ENCODE measurements at regions not wholly inside any gene's neighbourhood (a gene's known extent, or its start where the extent isn't known, plus 50 kb on each side); places are given as distances from the start of the nearest gene placed in this dataset.
A peak's percentile ranks its signal among the peaks of the same experiment; 100 is the strongest.

DNA sequence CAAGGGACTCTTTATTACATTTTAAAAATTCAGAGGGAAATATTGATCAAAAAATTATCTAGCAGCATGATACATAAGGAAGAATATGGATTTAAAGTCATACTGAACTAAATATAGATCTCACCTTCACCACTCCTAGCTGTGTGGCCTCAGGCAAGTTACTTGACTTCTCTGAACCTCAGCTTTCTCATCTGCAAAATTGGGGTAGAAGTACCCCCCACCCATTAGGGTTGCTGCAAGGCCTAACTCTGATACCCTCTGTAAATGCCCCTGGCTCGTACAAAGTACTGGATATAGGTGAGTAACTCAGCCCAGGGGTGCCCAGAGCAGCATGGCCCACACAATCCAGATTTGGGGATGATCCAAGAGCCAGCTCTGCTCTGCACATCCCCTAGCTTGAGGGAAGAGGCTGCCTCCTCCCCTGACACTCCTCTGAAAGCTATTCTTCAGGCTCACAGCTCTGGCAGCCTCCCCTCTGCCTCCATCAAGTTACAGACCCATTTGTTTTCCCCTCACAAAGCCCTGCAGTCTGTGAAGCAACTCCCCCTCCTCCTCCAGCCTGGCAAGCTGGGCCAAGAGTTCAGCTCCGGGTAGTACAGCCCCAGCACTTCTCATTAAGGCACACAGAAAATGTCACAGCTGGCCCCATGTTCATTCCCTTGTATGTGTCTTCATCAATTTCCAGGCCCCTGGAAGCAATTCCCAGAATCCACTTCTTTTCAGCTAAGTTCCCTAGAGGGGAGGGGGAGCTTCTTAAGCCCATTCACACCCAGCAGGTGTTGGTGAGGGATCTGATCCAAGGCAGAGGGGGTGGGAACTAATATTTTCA lies 143.7 kb downstream of the PLPP3 start:
- H3K36me3 ChIP-seq (ENCODE audit: insufficient read depth, insufficient read length, low read length): no peaks in the 10 kb centered on the region
- H3K9ac ChIP-seq (ENCODE audit: insufficient read length, low read depth): peak overlapping the region; percentile 12
- no peaks in the 10 kb centered on the region for H3K9me3 ChIP-seq (ENCODE audit: insufficient read depth, low read length)
- peaks cover 23% of the 10 kb centered on the region for H3K4me1 ChIP-seq (ENCODE audit: insufficient read depth, insufficient read length)
- H3K4me3 ChIP-seq (ENCODE audit: insufficient read length, low read depth): no peak overlapping the region
- no peak for TF ChIP-seq ZNF274 (IDR thresholded peaks at IDR 0.05; ENCODE audit: low read depth, low read length)
- no peak for TF ChIP-seq SUZ12 (IDR thresholded peaks at IDR 0.05; ENCODE audit: extremely low read depth, insufficient read depth, insufficient read length)
- no peak for TF ChIP-seq YY1 (IDR thresholded peaks at IDR 0.05; ENCODE audit: insufficient read depth, insufficient read length)
- no peaks in the 10 kb centered on the region for H3K27me3 ChIP-seq (ENCODE audit: insufficient read depth, insufficient read length)
- peak; percentile 65 for DNase-seq (ENCODE audit: low read depth, low spot score)

DNA sequence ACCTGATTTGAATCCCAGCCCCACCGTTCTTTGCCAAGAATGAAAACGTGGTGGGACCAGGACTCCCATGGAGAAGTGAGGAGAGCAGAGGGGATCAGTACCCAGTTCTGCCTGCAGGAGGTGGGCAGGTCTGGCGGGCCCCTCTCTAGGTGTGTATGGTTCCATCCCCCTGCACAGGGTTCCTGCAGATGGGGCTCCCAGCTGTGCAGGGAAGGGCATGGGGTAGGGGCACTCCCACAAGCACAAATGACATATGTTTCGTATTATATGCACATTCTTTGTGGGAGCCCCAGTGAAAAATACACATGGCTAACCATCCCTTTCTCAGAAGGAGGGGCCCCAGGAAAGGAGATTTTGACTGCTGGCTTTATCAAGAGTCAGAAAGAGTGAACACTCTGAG lies 144.6 kb downstream of the PLPP3 start:
- Histone ChIP-seq H3K36me3 (ENCODE audit: insufficient read depth, insufficient read length, low read length) (no peaks in the 10 kb centered on the region), H3K4me3 (ENCODE audit: insufficient read length, low read depth) (no peak overlapping the region), H3K4me1 (ENCODE audit: insufficient read depth, insufficient read length) (peaks cover 23% of the 10 kb centered on the region), H3K9ac (ENCODE audit: insufficient read length, low read depth) (no peak overlapping the region), H3K9me3 (ENCODE audit: insufficient read depth, low read length) (no peaks in the 10 kb centered on the region), H3K27me3 (ENCODE audit: insufficient read depth, insufficient read length) (no peaks in the 10 kb centered on the region)
- no peak for DNase-seq (ENCODE audit: low read depth, low spot score)
- TF ChIP-seq ZNF274 (IDR thresholded peaks at IDR 0.05; ENCODE audit: low read depth, low read length) (no peak), YY1 (IDR thresholded peaks at IDR 0.05; ENCODE audit: insufficient read depth, insufficient read length) (no peak), SUZ12 (IDR thresholded peaks at IDR 0.05; ENCODE audit: extremely low read depth, insufficient read depth, insufficient read length) (no peak)

DNA sequence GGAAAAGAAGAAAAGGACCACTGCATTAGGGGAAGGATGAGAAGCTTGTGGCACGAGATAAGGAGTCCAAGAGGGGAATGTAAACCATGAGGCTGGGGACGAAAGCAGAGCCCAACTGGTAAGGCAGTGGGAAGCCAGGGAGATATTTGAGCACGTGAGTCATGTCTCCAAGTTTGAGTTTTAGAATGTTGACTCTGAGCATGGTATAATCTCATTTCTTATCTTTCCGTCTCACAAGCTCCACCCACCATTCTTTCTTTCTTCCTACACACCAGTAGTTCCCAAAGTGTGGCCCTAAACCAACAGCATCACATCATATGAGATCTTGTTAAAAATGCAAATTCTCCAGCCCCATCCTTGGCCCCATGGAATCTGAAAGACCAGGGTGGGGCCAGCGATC lies 145.3 kb downstream of the PLPP3 start:
- no peak for DNase-seq (ENCODE audit: low read depth, low spot score)
- Histone ChIP-seq H3K36me3 (ENCODE audit: insufficient read depth, insufficient read length, low read length) (no peaks in the 10 kb centered on the region), H3K9ac (ENCODE audit: insufficient read length, low read depth) (no peak overlapping the region), H3K9me3 (ENCODE audit: insufficient read depth, low read length) (no peaks in the 10 kb centered on the region), H3K4me3 (ENCODE audit: insufficient read length, low read depth) (no peak overlapping the region), H3K4me1 (ENCODE audit: insufficient read depth, insufficient read length) (peaks cover 23% of the 10 kb centered on the region), H3K27me3 (ENCODE audit: insufficient read depth, insufficient read length) (no peaks in the 10 kb centered on the region)
- TF ChIP-seq YY1 (IDR thresholded peaks at IDR 0.05; ENCODE audit: insufficient read depth, insufficient read length) (no peak), ZNF274 (IDR thresholded peaks at IDR 0.05; ENCODE audit: low read depth, low read length) (no peak), SUZ12 (IDR thresholded peaks at IDR 0.05; ENCODE audit: extremely low read depth, insufficient read depth, insufficient read length) (no peak)

DNA sequence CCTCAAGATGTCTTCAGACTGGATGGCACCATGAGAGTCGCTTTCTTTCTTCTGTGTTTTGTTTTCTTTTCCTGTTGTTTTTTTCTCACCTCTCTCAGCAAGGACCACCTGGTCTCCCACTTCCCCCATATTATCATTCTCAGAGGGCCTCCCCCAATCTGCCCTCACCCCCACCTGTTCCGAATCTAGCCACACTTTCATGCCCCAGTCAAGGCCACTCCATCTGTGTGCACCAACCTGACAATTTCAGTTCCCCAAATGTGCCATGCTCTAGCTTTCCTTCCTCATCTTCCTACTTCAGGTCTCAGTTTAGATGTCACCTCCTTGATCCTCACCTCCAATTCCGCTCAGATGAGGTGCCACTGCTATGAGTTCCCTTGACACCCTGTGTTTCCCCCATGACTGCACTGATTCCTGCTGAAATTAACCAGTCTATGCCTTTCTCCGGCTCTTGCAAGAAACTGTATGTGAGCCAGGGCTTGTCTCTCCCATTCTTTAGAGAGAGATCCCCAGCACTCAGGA lies 146.2 kb downstream of the PLPP3 start:
- Histone ChIP-seq H3K27me3 (ENCODE audit: insufficient read depth, insufficient read length) (no peaks in the 10 kb centered on the region), H3K4me3 (ENCODE audit: insufficient read length, low read depth) (no peak overlapping the region), H3K4me1 (ENCODE audit: insufficient read depth, insufficient read length) (peaks cover 23% of the 10 kb centered on the region), H3K36me3 (ENCODE audit: insufficient read depth, insufficient read length, low read length) (no peaks in the 10 kb centered on the region), H3K9ac (ENCODE audit: insufficient read length, low read depth) (no peak overlapping the region), H3K9me3 (ENCODE audit: insufficient read depth, low read length) (no peaks in the 10 kb centered on the region)
- DNase-seq (ENCODE audit: low read depth, low spot score): no peak
- TF ChIP-seq ZNF274 (IDR thresholded peaks at IDR 0.05; ENCODE audit: low read depth, low read length): no peak
- TF ChIP-seq YY1 (IDR thresholded peaks at IDR 0.05; ENCODE audit: insufficient read depth, insufficient read length): no peak
- no peak for TF ChIP-seq SUZ12 (IDR thresholded peaks at IDR 0.05; ENCODE audit: extremely low read depth, insufficient read depth, insufficient read length)

DNA sequence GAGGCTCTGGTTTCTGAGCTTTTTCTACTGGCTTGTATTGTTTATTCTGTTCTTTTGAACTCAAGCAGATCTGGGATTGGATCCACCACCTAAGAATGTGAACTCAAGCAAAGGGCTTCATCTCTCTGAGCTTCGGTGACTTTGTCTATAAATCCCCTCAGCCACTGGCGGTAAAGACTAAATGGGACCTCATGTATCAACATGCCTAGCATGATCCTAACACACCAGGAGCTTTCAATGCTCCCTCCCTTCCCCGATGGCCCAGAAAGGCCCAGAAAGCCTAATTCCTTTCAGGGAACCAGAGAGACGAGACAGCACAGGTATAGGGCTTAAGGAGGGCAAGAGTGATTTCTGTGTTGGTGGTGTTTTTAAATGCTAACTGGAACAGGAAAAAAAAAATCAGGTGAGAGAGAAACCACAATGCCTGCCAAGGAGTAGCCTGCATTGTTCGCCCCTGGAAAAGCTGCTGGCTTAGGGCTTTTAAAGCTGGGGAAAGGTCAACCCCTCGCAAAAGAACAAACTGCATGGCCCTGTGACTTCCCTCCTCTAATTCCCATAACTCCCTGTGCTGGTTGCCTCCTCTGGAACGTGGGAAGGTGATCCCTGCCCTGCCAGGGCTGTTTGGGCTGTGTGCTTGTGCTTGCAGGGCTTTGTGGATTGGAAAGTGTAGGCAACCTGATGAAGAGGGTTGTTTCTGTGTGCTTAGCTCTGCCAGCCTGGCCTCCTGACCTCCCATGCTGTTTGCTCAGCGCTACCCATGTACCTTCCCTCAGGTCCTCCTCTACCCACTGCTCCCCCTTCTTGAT lies 147.0 kb downstream of the PLPP3 start:
- H3K4me1 ChIP-seq (ENCODE audit: insufficient read depth, insufficient read length): peaks cover 23% of the 10 kb centered on the region
- no peak for DNase-seq (ENCODE audit: low read depth, low spot score)

DNA sequence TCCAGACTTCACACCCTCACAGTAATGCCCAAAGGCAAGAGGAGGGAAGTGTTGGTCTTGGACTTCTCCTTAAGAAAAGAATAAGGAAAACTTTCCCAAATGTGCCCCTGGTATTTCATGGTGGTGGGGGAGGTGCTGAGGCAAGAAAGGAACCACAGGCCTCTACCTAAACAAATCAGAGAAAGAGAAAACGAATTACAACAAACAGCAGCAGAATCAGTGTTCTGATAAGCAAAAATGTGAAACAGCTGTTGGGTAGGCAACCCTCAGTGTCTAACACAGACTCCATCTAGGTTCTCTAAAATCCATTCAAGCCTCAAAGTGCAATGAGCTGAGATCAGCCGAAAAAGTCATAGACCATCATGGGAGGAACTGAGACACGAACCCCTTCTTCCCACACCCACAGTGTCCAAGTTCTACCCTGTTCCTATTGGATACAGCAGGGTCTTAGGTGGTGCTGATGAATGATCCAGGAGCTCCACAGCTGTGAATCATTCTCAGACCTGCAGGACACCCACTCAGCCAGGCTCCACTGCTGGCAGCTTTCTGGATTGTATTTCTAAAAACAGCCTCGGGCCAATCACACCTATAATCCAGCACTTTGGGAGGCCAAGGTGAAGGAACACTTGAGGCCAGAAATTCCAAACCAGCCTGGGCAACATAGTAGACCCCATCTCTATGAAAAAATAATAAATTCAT lies 149.1 kb downstream of the PLPP3 start:
- no peak for TF ChIP-seq YY1 (IDR thresholded peaks at IDR 0.05; ENCODE audit: insufficient read depth, insufficient read length)
- TF ChIP-seq SUZ12 (IDR thresholded peaks at IDR 0.05; ENCODE audit: extremely low read depth, insufficient read depth, insufficient read length): no peak
- no peak for TF ChIP-seq ZNF274 (IDR thresholded peaks at IDR 0.05; ENCODE audit: low read depth, low read length)
- H3K9ac ChIP-seq (ENCODE audit: insufficient read length, low read depth): no peak overlapping the region
- no peak for DNase-seq (ENCODE audit: low read depth, low spot score)
- H3K27me3 ChIP-seq (ENCODE audit: insufficient read depth, insufficient read length): no peaks in the 10 kb centered on the region
- H3K9me3 ChIP-seq (ENCODE audit: insufficient read depth, low read length): no peaks in the 10 kb centered on the region
- peaks cover 20% of the 10 kb centered on the region for H3K4me1 ChIP-seq (ENCODE audit: insufficient read depth, insufficient read length)
- H3K4me3 ChIP-seq (ENCODE audit: insufficient read length, low read depth): no peak overlapping the region
- no peaks in the 10 kb centered on the region for H3K36me3 ChIP-seq (ENCODE audit: insufficient read depth, insufficient read length, low read length)

More for the DNA sequence above, 147.0 kb downstream of the PLPP3 start:
- peak overlapping the region; percentile 12 for H3K9ac ChIP-seq (ENCODE audit: insufficient read length, low read depth)
- no peaks in the 10 kb centered on the region for H3K27me3 ChIP-seq (ENCODE audit: insufficient read depth, insufficient read length)
- H3K9me3 ChIP-seq (ENCODE audit: insufficient read depth, low read length): no peaks in the 10 kb centered on the region
- H3K36me3 ChIP-seq (ENCODE audit: insufficient read depth, insufficient read length, low read length): no peaks in the 10 kb centered on the region
- H3K4me3 ChIP-seq (ENCODE audit: insufficient read length, low read depth): no peak overlapping the region
- TF ChIP-seq YY1 (IDR thresholded peaks at IDR 0.05; ENCODE audit: insufficient read depth, insufficient read length): no peak
- TF ChIP-seq SUZ12 (IDR thresholded peaks at IDR 0.05; ENCODE audit: extremely low read depth, insufficient read depth, insufficient read length): no peak
- no peak for TF ChIP-seq ZNF274 (IDR thresholded peaks at IDR 0.05; ENCODE audit: low read depth, low read length)

Measured in NT2/D1 (cell line).